Mesendoderm (in vitro differentiated cells): ENCODE measurements at regions not wholly inside any gene's neighbourhood (a gene's known extent, or its start where the extent isn't known, plus 50 kb on each side); places are given as distances from the start of the nearest gene placed in this dataset.

Source experiments
- DNase-seq: peaks from one replicate; pipeline ENCODE4 v3.0.0; 2013
- H2AK5ac ChIP-seq: 2 replicates; pipeline ENCODE4 v1.6.1; 2013; ENCODE audit warnings: low read length, inconsistent platforms
- H2BK120ac ChIP-seq: 2 replicates; pipeline ENCODE4 v1.6.1; 2013; ENCODE audit warnings: low read depth, mild to moderate bottlenecking, low read length, moderate library complexity, mixed read lengths
- H2BK15ac ChIP-seq: replicated peaks from 2 replicates; pipeline ENCODE4 v1.6.1; 2013; ENCODE audit warnings: low read depth, mild to moderate bottlenecking, moderate library complexity
- H2BK5ac ChIP-seq: 2 replicates; pipeline ENCODE4 v1.6.1; 2013; ENCODE audit warnings: low read length, inconsistent platforms
- H3K18ac ChIP-seq: 2 replicates; pipeline ENCODE4 v1.6.1; 2013; ENCODE audit warnings: mild to moderate bottlenecking, low read length, mixed read lengths
- H3K23ac ChIP-seq: one replicate; pipeline ENCODE4 v1.6.1; 2013; ENCODE audit warnings: low read length
- H3K27ac ChIP-seq: 2 replicates; pipeline ENCODE4 v1.5.1; 2013; ENCODE audit warnings: low read depth, mild to moderate bottlenecking, inconsistent platforms, low read length, moderate library complexity
- H3K27me3 ChIP-seq: 2 replicates; pipeline ENCODE4 v1.6.1; 2013; ENCODE audit warnings: low read length, control low read depth, mild to moderate bottlenecking, inconsistent platforms; ENCODE audit not compliant: insufficient read depth, poor library complexity
- H3K36me3 ChIP-seq: 2 replicates; pipeline ENCODE4 v1.6.1; 2013; ENCODE audit warnings: low read length, inconsistent platforms; ENCODE audit not compliant: control insufficient read depth, insufficient read depth
- H3K4ac ChIP-seq: one replicate; pipeline ENCODE4 v1.6.1; 2013; ENCODE audit warnings: low read depth, mild to moderate bottlenecking, low read length, moderate library complexity
- H3K4me1 ChIP-seq: 2 replicates; pipeline ENCODE4 v1.6.1; 2013; ENCODE audit warnings: low read depth, low read length, inconsistent platforms; ENCODE audit not compliant: control insufficient read depth
- H3K4me2 ChIP-seq: 2 replicates; pipeline ENCODE4 v1.6.1; 2013; ENCODE audit warnings: low read length
- H3K4me3 ChIP-seq: 2 replicates; pipeline ENCODE4 v1.5.1; 2013; ENCODE audit warnings: mild to moderate bottlenecking, low read length
- H3K56ac ChIP-seq: one replicate; pipeline ENCODE4 v1.6.1; 2013; ENCODE audit warnings: low read length
- H3K79me1 ChIP-seq: 2 replicates; pipeline ENCODE4 v1.6.1; 2013; ENCODE audit warnings: low read length, inconsistent platforms
- H3K79me2 ChIP-seq: 2 replicates; pipeline ENCODE4 v1.6.1; 2013; ENCODE audit warnings: mild to moderate bottlenecking, low read length; ENCODE audit not compliant: control insufficient read depth, insufficient read depth
- H3K9ac ChIP-seq: 2 replicates; pipeline ENCODE4 v1.6.1; 2013; ENCODE audit warnings: low read length, inconsistent platforms
- H4K5ac ChIP-seq: one replicate; pipeline ENCODE4 v1.6.1; 2013; ENCODE audit warnings: low read length
- H4K8ac ChIP-seq: one replicate; pipeline ENCODE4 v1.6.1; 2013; ENCODE audit warnings: low read depth, mild to moderate bottlenecking, control low read depth, low read length, moderate library complexity
- WGBS: extraction: QIAGEN DNeasy Blood & Tissue Kit; methylation state at CpG from one replicate; pipeline ENCODE4 v1.1.7; 2013; ENCODE audit warnings: low lambda C conversion rate, missing lambda C conversion rate; ENCODE audit not compliant: insufficient coverage; ENCODE audit errors: extremely low coverage; 5-methylcytosine and 5-hydroxymethylcytosine counted together

DNA sequence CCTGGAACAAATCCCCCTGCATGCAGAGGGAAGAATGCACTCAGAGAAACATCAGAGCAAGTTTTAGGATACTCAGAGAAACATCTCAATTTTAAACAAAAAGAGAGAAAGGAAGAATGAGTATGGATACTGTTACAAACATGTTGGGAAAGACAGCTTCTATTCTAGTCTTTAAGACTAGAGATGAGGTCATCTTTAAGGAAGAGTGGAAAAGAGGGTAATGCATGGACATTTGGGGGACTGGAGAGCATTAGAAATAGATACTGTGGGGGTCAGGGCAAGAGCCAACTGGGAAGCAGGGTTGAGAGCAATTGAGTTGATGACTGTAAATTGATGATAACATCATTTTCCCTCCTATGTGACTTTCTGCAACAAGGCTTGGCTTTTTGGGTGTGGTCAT is 431.2 kb downstream of the CDH26 start:
- no peak overlapping the region for H2BK5ac ChIP-seq
- no peaks in the 10 kb centered on the region for H3K36me3 ChIP-seq
- H2BK15ac ChIP-seq: no peak overlapping the region
- H2AK5ac ChIP-seq: no peak overlapping the region
- H4K5ac ChIP-seq: no peak overlapping the region
- no peak for DNase-seq
- H3K79me1 ChIP-seq: no peaks in the 10 kb centered on the region
- H3K18ac ChIP-seq: no peak overlapping the region
- H3K27ac ChIP-seq: no peak overlapping the region
- H3K27me3 ChIP-seq: no peaks in the 10 kb centered on the region
- no peak overlapping the region for H3K4me3 ChIP-seq
- no peak overlapping the region for H2BK120ac ChIP-seq
- no peak overlapping the region for H4K8ac ChIP-seq
- no peak overlapping the region for H3K4me2 ChIP-seq
- H3K4ac ChIP-seq: no peak overlapping the region
- H3K9ac ChIP-seq: no peak overlapping the region
- no peaks in the 10 kb centered on the region for H3K4me1 ChIP-seq
- no peak overlapping the region for H3K56ac ChIP-seq
- H3K23ac ChIP-seq: no peak overlapping the region
- no peaks in the 10 kb centered on the region for H3K79me2 ChIP-seq

DNA sequence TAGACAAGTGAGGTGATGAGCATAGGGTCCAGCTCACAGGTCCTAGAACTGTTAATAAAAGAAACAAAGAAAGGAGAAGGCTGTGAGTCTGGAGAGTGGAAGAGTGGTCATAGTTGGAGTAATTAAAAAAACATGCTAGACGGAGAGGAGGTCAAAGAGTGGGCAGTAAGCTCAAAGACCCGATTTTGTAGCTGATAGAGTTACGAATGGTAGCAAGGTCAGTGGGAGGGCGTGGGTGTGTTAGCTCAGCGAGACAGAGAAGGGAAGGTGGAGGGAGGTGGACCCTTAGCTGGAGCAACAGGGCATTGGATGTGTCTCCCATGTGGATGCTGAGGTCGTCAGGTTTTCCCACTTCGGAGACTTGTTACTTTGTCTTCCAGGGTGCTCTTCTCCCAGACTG is 431.7 kb downstream of the CDH26 start:
- H3K56ac ChIP-seq: no peak overlapping the region
- no peak overlapping the region for H3K18ac ChIP-seq
- no peak for DNase-seq
- H2BK120ac ChIP-seq: no peak overlapping the region
- H3K79me2 ChIP-seq: no peaks in the 10 kb centered on the region
- WGBS: no CpG with 5 or more reads among the region's 7 CpGs
- no peak overlapping the region for H3K23ac ChIP-seq
- no peak overlapping the region for H2BK15ac ChIP-seq
- H3K9ac ChIP-seq: no peak overlapping the region
- no peaks in the 10 kb centered on the region for H3K27me3 ChIP-seq
- no peak overlapping the region for H3K4me3 ChIP-seq
- no peak overlapping the region for H4K5ac ChIP-seq
- no peak overlapping the region for H3K4me2 ChIP-seq
- no peaks in the 10 kb centered on the region for H3K79me1 ChIP-seq
- H4K8ac ChIP-seq: no peak overlapping the region
- no peak overlapping the region for H2BK5ac ChIP-seq
- no peak overlapping the region for H3K27ac ChIP-seq
- H2AK5ac ChIP-seq: no peak overlapping the region
- H3K4me1 ChIP-seq: no peaks in the 10 kb centered on the region
- no peak overlapping the region for H3K4ac ChIP-seq
- H3K36me3 ChIP-seq: no peaks in the 10 kb centered on the region

DNA sequence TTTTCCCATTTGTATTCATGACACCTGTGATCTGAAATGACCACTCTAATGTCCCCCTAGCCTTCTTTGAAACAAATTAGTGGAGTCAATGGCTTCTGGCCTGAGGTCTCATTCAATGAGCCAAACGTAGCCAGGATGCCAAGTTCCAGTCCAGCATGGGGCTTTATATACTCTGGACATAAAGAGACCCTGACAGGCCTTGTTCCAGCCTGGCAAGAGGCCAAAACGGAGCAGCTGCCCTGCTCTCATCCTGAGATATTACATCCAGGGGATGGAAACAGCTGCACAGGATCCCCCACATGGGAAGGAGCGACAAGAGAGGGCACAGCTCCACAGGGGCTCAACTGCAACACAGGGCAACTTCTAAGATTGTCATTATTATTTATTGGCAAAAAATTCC is 437.8 kb downstream of the CDH26 start:
- no peak overlapping the region for H3K9ac ChIP-seq
- no peak overlapping the region for H2BK120ac ChIP-seq
- H3K23ac ChIP-seq: no peak overlapping the region
- H2BK5ac ChIP-seq: no peak overlapping the region
- no peaks in the 10 kb centered on the region for H3K79me1 ChIP-seq
- H3K4ac ChIP-seq: no peak overlapping the region
- no peak overlapping the region for H4K5ac ChIP-seq
- H2BK15ac ChIP-seq: no peak overlapping the region
- H4K8ac ChIP-seq: no peak overlapping the region
- H3K36me3 ChIP-seq: no peaks in the 10 kb centered on the region
- H3K18ac ChIP-seq: no peak overlapping the region
- DNase-seq: no peak
- H3K27ac ChIP-seq: no peak overlapping the region
- H3K56ac ChIP-seq: no peak overlapping the region
- no peaks in the 10 kb centered on the region for H3K27me3 ChIP-seq
- no peaks in the 10 kb centered on the region for H3K4me1 ChIP-seq
- H3K79me2 ChIP-seq: no peaks in the 10 kb centered on the region
- no peak overlapping the region for H3K4me3 ChIP-seq
- no peak overlapping the region for H2AK5ac ChIP-seq
- H3K4me2 ChIP-seq: no peak overlapping the region
- no CpG with 5 or more reads among the region's 3 CpGs for WGBS

- 100% methylated on average over 1 of the region's 1 CpG for WGBS
Observed at GRCh38 chr20:60400567-60400966, 442.3 kb downstream of the CDH26 start.

GRCh38 chr20:60402189-60403058 is 444.2 kb downstream of the CDH26 start:
- Histone ChIP-seq H3K9ac (no peak overlapping the region), H3K36me3 (no peaks in the 10 kb centered on the region), H4K5ac (no peak overlapping the region), H3K4me3 (no peak overlapping the region), H3K27ac (no peak overlapping the region), H3K4me2 (no peak overlapping the region), H3K4me1 (no peaks in the 10 kb centered on the region), H2BK15ac (no peak overlapping the region), H2BK5ac (no peak overlapping the region), H3K56ac (no peak overlapping the region), H3K79me1 (no peaks in the 10 kb centered on the region), H2BK120ac (no peak overlapping the region), H4K8ac (no peak overlapping the region), H3K18ac (no peak overlapping the region), H3K23ac (no peak overlapping the region), H3K79me2 (no peaks in the 10 kb centered on the region), H3K27me3 (no peaks in the 10 kb centered on the region), H2AK5ac (no peak overlapping the region), H3K4ac (no peak overlapping the region)
- DNase-seq: no peak
- WGBS: no CpG with 5 or more reads among the region's 8 CpGs

More at GRCh38 chr20:60400567-60400966, 442.3 kb downstream of the CDH26 start:
- Histone ChIP-seq H2AK5ac (no peak overlapping the region), H4K8ac (no peak overlapping the region), H3K4me1 (no peaks in the 10 kb centered on the region), H3K23ac (no peak overlapping the region), H3K56ac (no peak overlapping the region), H3K79me1 (no peaks in the 10 kb centered on the region), H2BK120ac (no peak overlapping the region), H3K9ac (no peak overlapping the region), H2BK15ac (no peak overlapping the region), H3K27ac (no peak overlapping the region), H3K4me3 (no peak overlapping the region), H4K5ac (no peak overlapping the region), H3K36me3 (no peaks in the 10 kb centered on the region), H3K79me2 (no peaks in the 10 kb centered on the region), H3K4ac (no peak overlapping the region), H3K18ac (no peak overlapping the region), H3K27me3 (no peaks in the 10 kb centered on the region), H2BK5ac (no peak overlapping the region), H3K4me2 (no peak overlapping the region)
- DNase-seq: no peak
